Motor neuron (in vitro differentiated cells): ENCODE measurements at regions not wholly inside any gene's neighbourhood (a gene's known extent, or its start where the extent isn't known, plus 50 kb on each side); places are given as distances from the start of the nearest gene placed in this dataset.
"Not testable (repeated sequence)": the region's sequence is repeated elsewhere in the genome, so short reads cannot be mapped to it uniquely, and the experiment has no call there.

Source experiments
- ATAC-seq, 8 experiments: fragments of 200-7000 bp; cut with Tn5 transposase; replicated peaks in 6 of 8; 2 replicates each; pipeline ENCODE4 v1.8.0; 2021; ENCODE audit warnings: mild to moderate bottlenecking in 8 of 8, moderate library complexity in 8 of 8
- H3K27ac ChIP-seq, 2 donors: fragments of 250-450 bp; sonication (Bioruptor Pico); 2 replicates each; pipeline ENCODE4 v1.9.0; 2021; ENCODE audit warnings: antibody characterized with exemption in 2 of 2, mild to moderate bottlenecking in 2 of 2, moderate library complexity in 1 of 2
- H3K4me1 ChIP-seq, 2 donors: fragments of 250-450 bp; sonication (Bioruptor Pico); replicated peaks in 1 of 2; 2 replicates each; pipeline ENCODE4 v1.6.1; 2021; ENCODE audit warnings: antibody characterized with exemption in 2 of 2, mild to moderate bottlenecking in 2 of 2, moderate library complexity in 1 of 2
- H3K4me3 ChIP-seq, 5 donors: fragments of 250-450 bp; sonication (Bioruptor Pico); 2 replicates each; pipeline ENCODE4 v1.9.0; 2021; ENCODE audit warnings: antibody characterized with exemption in 5 of 5, mild to moderate bottlenecking in 5 of 5, moderate library complexity in 4 of 5
- whole genome bisulfite sequencing, 10 experiments: fragments of 450-650 bp; shearing (Covaris generic); methylation state at CpG; one replicate each; pipeline ENCODE4 v1.0.0; 2022; 5-methylcytosine and 5-hydroxymethylcytosine counted together
- in situ Hi-C, 9 experiments: fragments of 400-800 bp; cut with MboI; loops; one replicate each; pipeline ENCODE4 v1.15.0; 2021; ENCODE audit warnings: low sequenced_read_pairs in 9 of 9, low pct_unique_long_range_greater_than_20kb in 2 of 9; ENCODE audit not compliant: unreplicated experiment in 9 of 9

DNA sequence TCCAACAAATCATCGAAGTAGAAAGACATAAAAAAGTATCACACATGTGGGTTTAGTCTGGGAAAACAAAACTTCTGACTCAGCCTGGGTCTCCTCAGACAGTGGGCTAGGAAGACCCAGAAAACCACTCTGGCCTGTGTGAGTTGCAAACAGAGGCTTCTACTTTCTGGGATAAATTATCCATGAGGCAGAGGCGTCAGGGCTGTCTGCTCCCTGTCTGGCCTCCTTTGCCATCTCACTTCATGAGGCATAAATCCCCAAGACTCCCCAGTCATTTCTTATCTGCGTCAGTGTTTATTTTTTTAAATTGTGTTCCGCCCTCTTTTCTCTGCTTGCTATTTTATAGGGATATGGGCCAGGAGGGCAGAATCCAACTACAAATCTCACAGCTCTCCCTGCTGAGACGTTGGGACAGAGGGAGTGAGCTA, 80.6 kb upstream of the TRABD2B start:
- Histone ChIP-seq H3K4me1 (peaks cover 12 to 19% of the 10 kb centered on the region in 2 donors), H3K27ac (no peak overlapping the region), H3K4me3 (no peak overlapping the region)
- in situ Hi-C loops = no loop called here
- 0 to 74% (median 58%) methylated on average over 1 to 5 of the region's 5 CpGs; no CpG with 5 or more reads in 1 of the 10 experiments for WGBS, 10 experiments
- peak in 4 of 8 experiments; percentile 19 to 79 (median 28) for ATAC-seq

DNA sequence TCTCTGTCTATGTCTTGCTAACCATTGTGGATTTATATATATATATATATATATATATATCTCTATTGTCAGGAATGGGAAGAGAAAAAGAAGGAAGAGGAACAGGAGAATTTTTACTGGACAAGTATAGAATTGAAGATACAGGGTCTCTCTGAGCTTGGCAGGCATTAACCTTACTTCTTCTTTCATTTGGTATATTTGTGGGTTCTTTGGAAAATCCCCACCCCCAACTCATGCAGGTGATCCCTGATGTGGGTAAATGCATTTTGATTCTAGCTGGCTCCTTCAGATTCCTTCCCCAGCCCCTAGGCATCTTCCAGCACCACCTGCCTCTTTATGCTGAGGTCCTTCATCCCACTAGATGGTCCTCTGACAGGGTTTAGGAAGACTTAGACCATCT, 78.8 kb upstream of the TRABD2B start:
- ATAC-seq = no peak
- H3K4me1 ChIP-seq = peaks cover 3 to 10% of the 10 kb centered on the region in 2 donors
- H3K4me3 ChIP-seq = no peak overlapping the region
- no peak overlapping the region for H3K27ac ChIP-seq
- in situ Hi-C loops = no loop called here

- Histone ChIP-seq H3K27ac (no peak overlapping the region), H3K4me3 (no peak overlapping the region), H3K4me1 (no peaks in the 10 kb centered on the region)
- WGBS, 10 experiments = 56 to 94% (median 84%) methylated on average over 2 to 7 of the region's 12 CpGs; no CpG with 5 or more reads in 3 of the 10 experiments
- in situ Hi-C loops = loop anchor here in 4 of 9 experiments (25.0 kb wide), 2 partner anchors 312 to 337 kb away; no protein-coding TSS in a partner anchor
- no peak for ATAC-seq
Measured at GRCh38 chr1:48073798-48074530, 76.8 kb upstream of the TRABD2B start.

GRCh38 chr1:48071513-48071912, 74.3 kb upstream of the TRABD2B start:
- H3K4me3 ChIP-seq = no peak overlapping the region
- in situ Hi-C loops = loop anchor here in 4 of 9 experiments (25.0 kb wide), 2 partner anchors 309 to 334 kb away; no protein-coding TSS in a partner anchor
- WGBS, 10 experiments = 60 to 100% (median 100%) methylated on average over 1 of the region's 1 CpG; no CpG with 5 or more reads in 5 of the 10 experiments
- no peaks in the 10 kb centered on the region for H3K4me1 ChIP-seq
- ATAC-seq = no peak
- H3K27ac ChIP-seq = no peak overlapping the region

- no peak overlapping the region for H3K27ac ChIP-seq
- 83 to 100% (median 89%) methylated on average over 1 to 4 of the region's 4 CpGs; no CpG with 5 or more reads in 2 of the 10 experiments for WGBS, 10 experiments
- H3K4me1 ChIP-seq = no peaks in the 10 kb centered on the region
- no peak overlapping the region for H3K4me3 ChIP-seq
- in situ Hi-C loops = loop anchor here in 4 of 9 experiments (25.0 kb wide), 2 partner anchors 308 to 333 kb away; no protein-coding TSS in a partner anchor
- no peak for ATAC-seq
Measured at GRCh38 chr1:48070396-48070750, 73.2 kb upstream of the TRABD2B start.

GRCh38 chr1:48069662-48070395, 72.6 kb upstream of the TRABD2B start:
- 11 to 97% (median 86%) methylated on average over 1 to 7 of the region's 7 CpGs; no CpG with 5 or more reads in 1 of the 10 experiments for WGBS, 10 experiments
- peak in 3 of 8 experiments; percentile 50 to 88 (median 62) for ATAC-seq
- no peak overlapping the region for H3K27ac ChIP-seq
- H3K4me1 ChIP-seq = no peaks in the 10 kb centered on the region
- in situ Hi-C loops = loop anchor here in 6 of 9 experiments (10.0 to 25.0 kb wide), 4 partner anchors 75 to 335 kb away; partner anchors contain the start of gene TRABD2B (in 1 of the 6)
- no peak overlapping the region for H3K4me3 ChIP-seq

GRCh38 chr1:48068206-48068605, 71.0 kb upstream of the TRABD2B start:
- Histone ChIP-seq H3K27ac (no peak overlapping the region), H3K4me1 (no peaks in the 10 kb centered on the region), H3K4me3 (no peak overlapping the region)
- in situ Hi-C loops = loop anchor here in 6 of 9 experiments (10.0 to 25.0 kb wide), 4 partner anchors 73 to 333 kb away; partner anchors contain the start of gene TRABD2B (in 1 of the 6)
- 25 to 100% (median 85%) methylated on average over 1 of the region's 1 CpG; no CpG with 5 or more reads in 2 of the 10 experiments for WGBS, 10 experiments
- ATAC-seq = no peak

GRCh38 chr1:48066936-48067335, 69.8 kb upstream of the TRABD2B start:
- ATAC-seq = no peak
- H3K4me3 ChIP-seq = no peak overlapping the region
- no peak overlapping the region for H3K27ac ChIP-seq
- in situ Hi-C loops = loop anchor here in 6 of 9 experiments (10.0 to 25.0 kb wide), 4 partner anchors 72 to 332 kb away; partner anchors contain the start of gene TRABD2B (in 1 of the 6)
- no peaks in the 10 kb centered on the region for H3K4me1 ChIP-seq
- WGBS, 10 experiments = 11 to 100% (median 63%) methylated on average over 1 to 4 of the region's 4 CpGs; no CpG with 5 or more reads in 3 of the 10 experiments

GRCh38 chr1:48064693-48065092, 67.5 kb upstream of the TRABD2B start:
- not testable (repeated sequence) for H3K4me1 ChIP-seq, H3K4me3 ChIP-seq, H3K27ac ChIP-seq, ATAC-seq
- in situ Hi-C loops = loop anchor here in 6 of 9 experiments (10.0 to 25.0 kb wide), 4 partner anchors 70 to 330 kb away; partner anchors contain the start of gene TRABD2B (in 1 of the 6)
- 0 to 95% (median 53%) methylated on average over 1 to 4 of the region's 5 CpGs; no CpG with 5 or more reads in 4 of the 10 experiments for WGBS, 10 experiments

DNA sequence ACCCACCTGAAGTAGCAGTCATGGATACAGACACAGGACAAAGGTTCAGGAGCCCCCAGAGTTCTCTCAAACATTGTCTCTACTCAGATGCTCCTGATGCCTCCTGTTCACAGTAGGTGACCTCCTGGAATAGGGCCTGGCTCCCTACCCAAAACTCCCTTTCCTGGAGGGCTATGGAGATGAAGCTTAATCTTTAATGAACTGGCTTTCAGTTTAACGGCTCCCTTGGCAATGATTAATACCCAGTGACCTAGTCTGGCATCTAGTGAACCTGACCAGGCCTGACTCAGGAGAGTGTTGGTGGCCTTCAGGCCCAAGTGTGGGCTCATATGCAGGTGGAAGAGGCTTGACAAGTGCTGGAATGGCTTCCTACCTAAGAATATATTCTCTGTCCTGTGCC, 65.2 kb upstream of the TRABD2B start:
- in situ Hi-C loops = loop anchor here in 6 of 9 experiments (10.0 to 25.0 kb wide), 4 partner anchors 68 to 328 kb away; partner anchors contain the start of gene TRABD2B (in 1 of the 6)
- no peak overlapping the region for H3K27ac ChIP-seq
- peaks cover 0 to 4% of the 10 kb centered on the region in 2 donors for H3K4me1 ChIP-seq
- WGBS, 10 experiments = 0 to 67% (median 16%) methylated on average over 1 of the region's 1 CpG; no CpG with 5 or more reads in 6 of the 10 experiments
- no peak for ATAC-seq
- no peak overlapping the region for H3K4me3 ChIP-seq

DNA sequence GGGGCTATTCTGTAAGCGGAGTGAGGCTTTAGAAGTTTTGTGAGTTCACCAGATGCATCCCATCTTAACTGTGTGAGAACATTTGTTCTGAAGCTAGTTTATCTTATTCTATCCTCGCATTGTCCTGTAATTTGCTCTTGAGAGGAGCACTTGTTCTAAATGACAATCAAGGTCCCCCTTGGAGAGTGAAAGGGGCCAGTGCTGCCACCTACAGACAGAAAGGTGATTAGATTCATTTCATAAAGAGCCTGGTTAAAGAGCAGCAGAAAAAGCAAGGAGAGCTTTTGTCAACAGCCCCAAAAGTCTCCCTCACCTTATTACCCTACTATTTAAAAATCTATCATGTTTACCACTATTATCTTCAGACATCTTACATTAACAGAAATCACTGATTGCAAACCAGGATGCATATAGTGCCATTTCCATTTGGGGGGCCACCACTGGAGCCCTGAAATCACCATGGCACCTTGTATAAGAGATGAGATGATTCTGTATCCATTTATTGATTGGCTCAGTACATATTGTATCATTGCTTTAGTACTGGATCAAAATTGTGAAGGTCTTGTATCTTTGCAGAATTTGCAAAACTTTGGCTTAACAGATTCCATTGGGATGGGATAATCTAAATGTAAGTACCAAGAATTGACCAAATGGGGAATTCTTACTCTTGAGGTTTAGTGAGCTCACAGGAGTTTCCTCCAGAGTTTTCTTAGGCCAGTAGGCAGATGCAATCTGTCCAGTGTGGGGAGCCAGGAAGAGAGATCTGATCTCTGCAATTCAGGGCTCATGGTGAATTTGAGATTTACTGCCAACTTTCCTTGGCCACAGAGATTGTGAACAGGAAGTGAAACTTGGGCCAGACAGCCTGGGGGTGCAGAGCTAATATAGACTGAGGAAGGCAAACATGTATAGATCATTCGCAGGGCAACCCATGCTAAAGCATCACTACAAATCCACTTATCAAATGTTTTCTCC, 64.3 kb upstream of the TRABD2B start:
- 0 to 62% (median 40%) methylated on average over 1 to 3 of the region's 3 CpGs; no CpG with 5 or more reads in 1 of the 10 experiments for WGBS, 10 experiments
- no peak overlapping the region for H3K27ac ChIP-seq
- no peak overlapping the region for H3K4me3 ChIP-seq
- in situ Hi-C loops = loop anchor here in 6 of 9 experiments (10.0 to 25.0 kb wide), 4 partner anchors 67 to 327 kb away; partner anchors contain the start of gene TRABD2B (in 1 of the 6)
- ATAC-seq = peak; percentile 50 to 86 (median 80)
- H3K4me1 ChIP-seq = peaks cover 0 to 4% of the 10 kb centered on the region in 2 donors

- in situ Hi-C loops = loop anchor here in 4 of 9 experiments (25.0 kb wide), 2 partner anchors 297 to 322 kb away; no protein-coding TSS in a partner anchor
- WGBS, 10 experiments = 0 to 100% (median 86%) methylated on average over 1 of the region's 1 CpG; no CpG with 5 or more reads in 4 of the 10 experiments
- peaks cover 0 to 4% of the 10 kb centered on the region in 2 donors for H3K4me1 ChIP-seq
- no peak overlapping the region for H3K4me3 ChIP-seq
- no peak for ATAC-seq
- H3K27ac ChIP-seq = no peak overlapping the region
Measured at GRCh38 chr1:48059289-48059688, 62.1 kb upstream of the TRABD2B start.
